TTC549 (cell line): ENCODE measurements at regions not wholly inside any gene's neighbourhood (a gene's known extent, or its start where the extent isn't known, plus 50 kb on each side); places are given as distances from the start of the nearest gene placed in this dataset.

Experiments
- FAIRE-seq: peaks from 2 replicates; lab custom pipeline; 2012; peaks lifted over from hg19 to GRCh38; lab: Jason Lieb, UNC

GRCh38 chr5:167530548-167530947, 760.9 kb upstream of the WWC1 start:
- FAIRE-seq = no peak

GRCh38 chr5:167533814-167534795, 757.3 kb upstream of the WWC1 start:
- no peak for FAIRE-seq

GRCh38 chr5:167539747-167540146, 751.7 kb upstream of the WWC1 start:
- FAIRE-seq = no peak

- FAIRE-seq = no peak
Observed at GRCh38 chr5:167546270-167546669, 745.2 kb upstream of the WWC1 start.

GRCh38 chr5:167552356-167552755, 739.1 kb upstream of the WWC1 start:
- no peak for FAIRE-seq

GRCh38 chr5:167553511-167553910, 737.9 kb upstream of the WWC1 start:
- no peak for FAIRE-seq

- no peak for FAIRE-seq
Observed at GRCh38 chr5:167554564-167555290, 736.7 kb upstream of the WWC1 start.

GRCh38 chr5:167555565-167556166, 735.8 kb upstream of the WWC1 start:
- FAIRE-seq = no peak

- no peak for FAIRE-seq
Observed at GRCh38 chr5:167557359-167557758, 734.1 kb upstream of the WWC1 start.

- no peak for FAIRE-seq
Observed at GRCh38 chr5:167561796-167562195, 729.6 kb upstream of the WWC1 start.

GRCh38 chr5:167564275-167564674, 727.2 kb upstream of the WWC1 start:
- no peak for FAIRE-seq

- no peak for FAIRE-seq
Observed at GRCh38 chr5:167565189-167565954, 726.1 kb upstream of the WWC1 start.

- no peak for FAIRE-seq
Observed at GRCh38 chr5:167570431-167570830, 721.0 kb upstream of the WWC1 start.

GRCh38 chr5:167571824-167572223, 719.6 kb upstream of the WWC1 start:
- no peak for FAIRE-seq

- FAIRE-seq = no peak
Observed at GRCh38 chr5:167573370-167574127, 717.9 kb upstream of the WWC1 start.

GRCh38 chr5:167574464-167574863, 717.0 kb upstream of the WWC1 start:
- no peak for FAIRE-seq

- FAIRE-seq = no peak
Observed at GRCh38 chr5:167575330-167575729, 716.1 kb upstream of the WWC1 start.

GRCh38 chr5:167576126-167576525, 715.3 kb upstream of the WWC1 start:
- no peak for FAIRE-seq

- no peak for FAIRE-seq
Observed at GRCh38 chr5:167576897-167577296, 714.5 kb upstream of the WWC1 start.

- no peak for FAIRE-seq
Observed at GRCh38 chr5:167577616-167578015, 713.8 kb upstream of the WWC1 start.

GRCh38 chr5:167578977-167579692, 712.3 kb upstream of the WWC1 start:
- no peak for FAIRE-seq
